Kidney (tissue), 13 donors: ENCODE measurements at regions not wholly inside any gene's neighbourhood (a gene's known extent, or its start where the extent isn't known, plus 50 kb on each side); places are given as distances from the start of the nearest gene placed in this dataset.

Source experiments
- DNase-seq, 5 donors: peaks; one replicate each; pipeline ENCODE4 v3.0.0-alpha.2; 2013 to 2020
- FAIRE-seq: peaks from 2 replicates; lab custom pipeline; 2012; peaks lifted over from hg19 to GRCh38; lab: Jason Lieb, UNC
- H3K27ac ChIP-seq, 2 donors: one replicate each; pipeline ENCODE4 v1.7.0; 2013; ENCODE audit warnings: low read depth in 2 of 2, low read length in 2 of 2, inconsistent platforms in 1 of 2
- H3K27me3 ChIP-seq: one replicate; pipeline ENCODE4 v1.7.1; 2013; ENCODE audit warnings: low read length, inconsistent platforms; ENCODE audit not compliant: control insufficient read depth, insufficient read depth
- H3K36me3 ChIP-seq, 3 donors: one replicate each; pipeline versions ENCODE4 v1.7.0 to v1.7.1; 2013; ENCODE audit warnings: low read length in 3 of 3, control low read depth in 1 of 3, inconsistent platforms in 1 of 3; ENCODE audit not compliant: insufficient read depth in 3 of 3, control insufficient read depth in 2 of 3
- H3K4me1 ChIP-seq, 3 donors: one replicate each; pipeline versions ENCODE4 v1.7.0 to v1.7.1; 2013; ENCODE audit warnings: low read length in 3 of 3, inconsistent platforms in 1 of 3, low read depth in 1 of 3; ENCODE audit not compliant: control insufficient read depth in 2 of 3, insufficient read depth in 2 of 3
- H3K4me3 ChIP-seq, 3 donors: one replicate each; pipeline versions ENCODE4 v1.7.0 to v1.8.1; 2013; ENCODE audit warnings: low read length in 3 of 3, control low read depth in 1 of 3, inconsistent platforms in 1 of 3
- H3K9ac ChIP-seq, 3 donors: one replicate each; pipeline versions ENCODE4 v1.7.0 to v1.7.1; 2013; ENCODE audit warnings: low read length in 3 of 3, control low read depth in 1 of 3, inconsistent platforms in 1 of 3
- H3K9me3 ChIP-seq, 3 donors: one replicate each; pipeline versions ENCODE4 v1.7.0 to v1.7.1; 2013; ENCODE audit warnings: low read length in 3 of 3, control low read depth in 1 of 3, inconsistent platforms in 1 of 3; ENCODE audit not compliant: control insufficient read depth in 2 of 3, insufficient read depth in 1 of 3
- CTCF ChIP-seq: IDR thresholded peaks from 3 replicates; pipeline ENCODE4 v1.5.1; 2012; ENCODE audit warnings: mild to moderate bottlenecking, moderate library complexity, borderline replicate concordance; ENCODE audit not compliant: insufficient read depth; ENCODE audit errors: extremely low read depth
- intact Hi-C: fragments of 100-400 bp; cut with DNase I; formaldehyde crosslinking; loops from one replicate; pipeline ENCODE4 v1.11.1; 2022
- donor health status: control.
- donor health status: control.
- donor health status: control.
- donor health status: control.
- donor health status: control.
- donor health status: DM: yes; HTN: yes; CAD: no.
- donor health status: Normal renal cell carcinoma (clear cell type).

GRCh38 chr12:19872621-19873540 is 433.6 kb downstream of the AEBP2 start:
- no peaks in the 10 kb centered on the region for H3K27me3 ChIP-seq
- no peaks in the 10 kb centered on the region for H3K4me1 ChIP-seq
- no peak overlapping the region for H3K27ac ChIP-seq
- no peaks in the 10 kb centered on the region for H3K9me3 ChIP-seq
- DNase-seq, result no peak
- no peak overlapping the region for H3K4me3 ChIP-seq
- no peak overlapping the region for H3K9ac ChIP-seq
- no peaks in the 10 kb centered on the region for H3K36me3 ChIP-seq
- no peak for FAIRE-seq
- no peak for TF ChIP-seq CTCF
- intact Hi-C loops, result no loop called here

- H3K9me3 ChIP-seq, result peaks cover 0 to 6% (median 0%) of the 10 kb centered on the region in 3 donors
- no peak overlapping the region for H3K27ac ChIP-seq
- H3K4me1 ChIP-seq, result peaks cover 0 to 16% (median 0%) of the 10 kb centered on the region in 3 donors
- FAIRE-seq (no peak), DNase-seq (no peak)
- no peak overlapping the region for H3K9ac ChIP-seq
- no peaks in the 10 kb centered on the region for H3K27me3 ChIP-seq
- H3K36me3 ChIP-seq, result no peaks in the 10 kb centered on the region
- intact Hi-C loops, result no loop called here
- no peak for TF ChIP-seq CTCF
- H3K4me3 ChIP-seq, result no peak overlapping the region
Measured at GRCh38 chr12:19880076-19880475, 440.8 kb downstream of the AEBP2 start.

GRCh38 chr12:19880721-19881120 is 441.4 kb downstream of the AEBP2 start:
- H3K36me3 ChIP-seq, result no peaks in the 10 kb centered on the region
- DNase-seq (no peak), FAIRE-seq (no peak)
- H3K9ac ChIP-seq, result no peak overlapping the region
- intact Hi-C loops, result no loop called here
- TF ChIP-seq CTCF, result no peak
- no peak overlapping the region for H3K4me3 ChIP-seq
- H3K27ac ChIP-seq, result no peak overlapping the region
- H3K9me3 ChIP-seq, result peaks cover 0 to 6% (median 0%) of the 10 kb centered on the region in 3 donors
- peaks cover 0 to 16% (median 0%) of the 10 kb centered on the region in 3 donors for H3K4me1 ChIP-seq
- no peaks in the 10 kb centered on the region for H3K27me3 ChIP-seq
